ENCODE measurements at regions not wholly inside any gene's neighbourhood (a gene's known extent, or its start where the extent isn't known, plus 50 kb on each side); places are given as distances from the start of the nearest gene placed in this dataset.

- TF ChIP-seq CTCF (conservative IDR thresholded peaks at IDR 0.05; ENCODE audit: low read depth, low read length): no peak
- no peak for TF ChIP-seq EZH2 (IDR thresholded peaks at IDR 0.05; ENCODE audit: borderline replicate concordance, low read depth, low read length, poor library complexity, severe bottlenecking)
Measured at GRCh38 chr2:120504936-120505705, 159.2 kb downstream of the INHBB start.
